GM12875 (cell line): ENCODE measurements at regions not wholly inside any gene's neighbourhood (a gene's known extent, or its start where the extent isn't known, plus 50 kb on each side); places are given as distances from the start of the nearest gene placed in this dataset.

ENCODE experiments used
- H3K4me3 ChIP-seq: one replicate; pipeline ENCODE4 v1.5.1; 2011; ENCODE audit warnings: low read depth, low read length, control low read depth
- TF ChIP-seq, protein P1 (sequence below): IDR thresholded peaks from 2 replicates; pipeline ENCODE4 v1.5.1; 2011; ENCODE audit warnings: low read depth, mild to moderate bottlenecking, control low read depth, inconsistent platforms, low read length, moderate library complexity, borderline replicate concordance; ENCODE audit not compliant: insufficient read depth

DNA sequence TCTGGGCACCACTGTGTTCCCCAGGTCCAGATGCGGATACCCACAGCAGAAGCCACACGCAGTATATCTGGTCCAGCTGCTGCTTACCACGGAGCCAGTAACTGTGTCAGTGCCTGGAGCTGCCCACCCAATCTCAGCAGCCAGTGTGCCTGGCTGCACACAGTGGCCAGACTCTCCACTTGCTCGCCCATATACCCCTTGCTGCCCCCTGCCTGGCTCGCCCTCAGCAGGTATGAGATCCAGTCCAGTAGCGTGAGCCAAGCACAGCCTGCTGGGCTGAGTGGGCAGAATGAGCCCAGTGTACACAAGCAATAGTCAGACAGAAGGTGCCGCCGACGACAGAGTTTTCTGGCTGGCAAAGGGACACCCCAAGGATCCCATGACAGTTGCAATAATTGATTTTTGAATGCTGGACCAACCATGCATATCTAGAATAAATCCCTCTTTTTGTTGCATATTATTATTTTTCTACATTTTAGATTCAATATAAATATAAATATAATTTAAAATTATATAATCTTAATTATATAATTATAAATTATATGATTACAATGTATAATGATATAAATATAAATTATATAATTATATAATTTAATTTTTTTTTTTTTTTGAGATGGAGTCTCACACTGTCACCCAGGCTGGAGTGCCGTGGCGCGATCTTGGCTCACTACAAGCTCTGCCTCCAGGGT lies 918.8 kb upstream of the MIR17HG start:
- no peak overlapping the region for H3K4me3 ChIP-seq
- TF ChIP-seq, protein P1, sequence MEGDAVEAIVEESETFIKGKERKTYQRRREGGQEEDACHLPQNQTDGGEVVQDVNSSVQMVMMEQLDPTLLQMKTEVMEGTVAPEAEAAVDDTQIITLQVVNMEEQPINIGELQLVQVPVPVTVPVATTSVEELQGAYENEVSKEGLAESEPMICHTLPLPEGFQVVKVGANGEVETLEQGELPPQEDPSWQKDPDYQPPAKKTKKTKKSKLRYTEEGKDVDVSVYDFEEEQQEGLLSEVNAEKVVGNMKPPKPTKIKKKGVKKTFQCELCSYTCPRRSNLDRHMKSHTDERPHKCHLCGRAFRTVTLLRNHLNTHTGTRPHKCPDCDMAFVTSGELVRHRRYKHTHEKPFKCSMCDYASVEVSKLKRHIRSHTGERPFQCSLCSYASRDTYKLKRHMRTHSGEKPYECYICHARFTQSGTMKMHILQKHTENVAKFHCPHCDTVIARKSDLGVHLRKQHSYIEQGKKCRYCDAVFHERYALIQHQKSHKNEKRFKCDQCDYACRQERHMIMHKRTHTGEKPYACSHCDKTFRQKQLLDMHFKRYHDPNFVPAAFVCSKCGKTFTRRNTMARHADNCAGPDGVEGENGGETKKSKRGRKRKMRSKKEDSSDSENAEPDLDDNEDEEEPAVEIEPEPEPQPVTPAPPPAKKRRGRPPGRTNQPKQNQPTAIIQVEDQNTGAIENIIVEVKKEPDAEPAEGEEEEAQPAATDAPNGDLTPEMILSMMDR = no peak

GRCh38 chr13:90430127-90430526 lies 917.4 kb upstream of the MIR17HG start:
- TF ChIP-seq, protein P1 = no peak
- H3K4me3 ChIP-seq = no peak overlapping the region

- H3K4me3 ChIP-seq = no peak overlapping the region
These were observed 910.8 kb upstream of the MIR17HG start for GRCh38 chr13:90436697-90437096.

DNA sequence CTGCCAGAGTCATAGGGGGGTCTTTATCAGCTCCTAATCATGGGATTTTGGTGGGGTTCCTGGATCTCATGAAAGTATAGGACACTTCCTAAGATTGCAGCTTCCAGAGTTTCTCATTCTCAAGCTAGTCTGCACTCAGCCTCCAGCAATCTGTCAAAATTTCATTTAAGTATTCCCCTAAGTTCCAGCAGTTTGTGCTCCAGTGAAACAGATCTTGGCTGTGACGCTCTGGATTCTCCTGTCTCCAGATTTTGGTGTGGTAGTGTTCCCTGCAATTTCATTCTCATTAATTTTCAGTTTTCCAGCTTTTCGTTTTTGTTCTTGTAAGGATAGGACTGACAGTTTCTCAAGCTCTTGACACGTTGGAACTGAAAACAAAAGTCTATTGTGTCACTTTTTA lies 908.9 kb upstream of the MIR17HG start:
- H3K4me3 ChIP-seq = no peak overlapping the region
- TF ChIP-seq, protein P1 = no peak

More at GRCh38 chr13:90436697-90437096, 910.8 kb upstream of the MIR17HG start:
- TF ChIP-seq, protein P1 = no peak

DNA sequence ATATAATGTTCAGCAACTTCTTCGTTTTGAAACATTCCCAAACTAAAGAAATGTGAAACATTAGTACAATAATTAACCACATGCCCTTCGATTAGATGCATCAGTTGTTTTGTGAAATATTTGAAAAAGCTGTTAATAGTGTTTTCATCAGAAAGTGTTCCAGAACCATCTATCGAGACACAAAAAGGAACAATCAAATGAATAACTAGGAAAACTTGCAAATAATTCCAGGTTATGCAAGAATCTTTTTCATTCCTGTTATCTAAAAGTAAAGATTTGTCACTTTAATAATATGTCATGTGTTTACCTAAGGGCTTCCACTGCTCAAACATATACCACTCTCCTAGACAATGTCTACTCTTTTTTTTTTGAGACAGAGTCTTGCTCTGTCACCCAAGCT lies 904.2 kb upstream of the MIR17HG start:
- TF ChIP-seq, protein P1 = no peak
- no peak overlapping the region for H3K4me3 ChIP-seq

- no peak overlapping the region for H3K4me3 ChIP-seq
- TF ChIP-seq, protein P1 = no peak
These were observed 903.3 kb upstream of the MIR17HG start for GRCh38 chr13:90444232-90444631.

- TF ChIP-seq, protein P1 = no peak
- H3K4me3 ChIP-seq = no peak overlapping the region
These were observed 902.3 kb upstream of the MIR17HG start for GRCh38 chr13:90445179-90445578.
